H9 (cell line): ENCODE measurements at regions not wholly inside any gene's neighbourhood (a gene's known extent, or its start where the extent isn't known, plus 50 kb on each side); places are given as distances from the start of the nearest gene placed in this dataset.

Source experiments
- DNase-seq: peaks from one replicate; pipeline ENCODE4 v3.0.0-alpha.2; 2017
- H2AFZ ChIP-seq: one replicate; pipeline ENCODE4 v1.6.1; 2013; ENCODE audit warnings: mild to moderate bottlenecking, low read length, control low read depth, moderate library complexity
- H2AK5ac ChIP-seq: 2 replicates; pipeline ENCODE4 v1.6.1; 2013; ENCODE audit warnings: low read length, control low read depth, mixed read lengths; ENCODE audit not compliant: insufficient read length
- H2BK120ac ChIP-seq: one replicate; pipeline ENCODE4 v1.6.1; 2013; ENCODE audit warnings: low read depth, mild to moderate bottlenecking, low read length, control low read depth, inconsistent platforms; ENCODE audit not compliant: poor library complexity, severe bottlenecking
- H2BK12ac ChIP-seq: 2 replicates; pipeline ENCODE4 v1.6.1; 2013; ENCODE audit warnings: low read length, control low read depth, mixed read lengths, low read depth; ENCODE audit not compliant: insufficient read length
- H2BK15ac ChIP-seq: 2 replicates; pipeline ENCODE4 v1.6.1; 2013; ENCODE audit warnings: low read depth, low read length, control low read depth
- H2BK20ac ChIP-seq: one replicate; pipeline ENCODE4 v1.6.1; 2013; ENCODE audit warnings: low read depth, mild to moderate bottlenecking, low read length, control low read depth, inconsistent platforms; ENCODE audit not compliant: poor library complexity, severe bottlenecking
- H2BK5ac ChIP-seq: 2 replicates; pipeline ENCODE4 v1.6.1; 2013; ENCODE audit warnings: low read length, control low read depth, mixed read lengths; ENCODE audit not compliant: insufficient read length
- H3K14ac ChIP-seq: 2 replicates; pipeline ENCODE4 v1.6.1; 2013; ENCODE audit warnings: low read length, control low read depth; ENCODE audit not compliant: insufficient read depth
- H3K18ac ChIP-seq: 2 replicates; pipeline ENCODE4 v1.6.1; 2013; ENCODE audit warnings: low read depth, mild to moderate bottlenecking, mixed read lengths, low read length, control low read depth; ENCODE audit not compliant: insufficient read length
- H3K23ac ChIP-seq: 2 replicates; pipeline ENCODE4 v1.6.1; 2013; ENCODE audit warnings: low read length, control low read depth, mixed read lengths, low read depth; ENCODE audit not compliant: insufficient read length
- H3K23me2 ChIP-seq: 2 replicates; pipeline ENCODE4 v1.6.1; 2013; ENCODE audit warnings: low read depth, mild to moderate bottlenecking, mixed read lengths, low read length, control low read depth; ENCODE audit not compliant: insufficient read length, poor library complexity, severe bottlenecking
- H3K27ac ChIP-seq: 2 replicates; pipeline ENCODE4 v1.5.1; 2013; ENCODE audit warnings: low read length, control low read depth, mixed read lengths, low read depth; ENCODE audit not compliant: insufficient read length
- H3K27me3 ChIP-seq: 2 replicates; pipeline ENCODE4 v1.6.1; 2013; ENCODE audit warnings: low read length, control low read depth, inconsistent platforms; ENCODE audit not compliant: insufficient read depth
- H3K4ac ChIP-seq: 2 replicates; pipeline ENCODE4 v1.6.1; 2013; ENCODE audit warnings: low read depth, mild to moderate bottlenecking, control low read depth, inconsistent platforms, low read length, moderate library complexity
- H3K4me1 ChIP-seq: 2 replicates; pipeline ENCODE4 v1.6.1; 2013; ENCODE audit warnings: low read length, control low read depth, inconsistent platforms; ENCODE audit not compliant: insufficient read depth
- H3K4me2 ChIP-seq: 2 replicates; pipeline ENCODE4 v1.6.1; 2013; ENCODE audit warnings: low read length, control low read depth, mixed read lengths; ENCODE audit not compliant: insufficient read length, insufficient read depth
- H3K56ac ChIP-seq: 2 replicates; pipeline ENCODE4 v1.6.1; 2013; ENCODE audit warnings: low read depth, mild to moderate bottlenecking, mixed read lengths, low read length, control low read depth; ENCODE audit not compliant: insufficient read length
- H3K79me1 ChIP-seq: 2 replicates; pipeline ENCODE4 v1.6.1; 2013; ENCODE audit warnings: low read depth, mild to moderate bottlenecking, moderate library complexity, low read length, control low read depth, inconsistent platforms; ENCODE audit not compliant: insufficient read depth, poor library complexity, severe bottlenecking
- H3K79me2 ChIP-seq: 2 replicates; pipeline ENCODE4 v1.6.1; 2013; ENCODE audit warnings: low read length, control low read depth, inconsistent platforms; ENCODE audit not compliant: insufficient read depth
- H3K9ac ChIP-seq: 2 replicates; pipeline ENCODE4 v1.6.1; 2013; ENCODE audit warnings: low read length, control low read depth, mixed read lengths; ENCODE audit not compliant: insufficient read length; ENCODE audit errors: extremely low read depth
- H3K9me3 ChIP-seq: one replicate; pipeline ENCODE4 v1.6.1; 2013; ENCODE audit warnings: low read depth, low read length, inconsistent platforms; ENCODE audit not compliant: control insufficient read depth
- H3T11ph ChIP-seq: one replicate; pipeline ENCODE4 v1.6.1; 2013; ENCODE audit warnings: mild to moderate bottlenecking, low read length, control low read depth, inconsistent platforms
- H4K20me1 ChIP-seq: one replicate; pipeline ENCODE4 v1.6.1; 2013; ENCODE audit not compliant: control insufficient read depth, insufficient read length, insufficient read depth
- H4K5ac ChIP-seq: 2 replicates; pipeline ENCODE4 v1.6.1; 2013; ENCODE audit warnings: low read depth, mild to moderate bottlenecking, mixed read lengths, low read length, control low read depth; ENCODE audit not compliant: insufficient read length
- H4K8ac ChIP-seq: replicated peaks from 2 replicates; pipeline ENCODE4 v1.6.1; 2013; ENCODE audit warnings: low read length, control low read depth, mixed read lengths, low read depth; ENCODE audit not compliant: insufficient read length
- H4K91ac ChIP-seq: 2 replicates; pipeline ENCODE4 v1.6.1; 2013; ENCODE audit warnings: low read depth, mild to moderate bottlenecking, moderate library complexity, mixed read lengths, low read length, control low read depth; ENCODE audit not compliant: insufficient read length
- H3K27ac Mint-ChIP-seq, 3 experiments: 2 replicates in 2 of 3; 3 replicates in 1 of 3; pipeline ENCODE4 v1.8.0; 2020 to 2021; ENCODE audit warnings: mixed read lengths in 3 of 3, mild to moderate bottlenecking in 1 of 3, moderate library complexity in 1 of 3
- H3K27me3 Mint-ChIP-seq: 2 replicates; pipeline ENCODE4 v1.8.0; 2021; ENCODE audit warnings: low read depth, mild to moderate bottlenecking, moderate library complexity, mixed read lengths
- H3K36me3 Mint-ChIP-seq, 3 experiments: 2 replicates in 2 of 3; 3 replicates in 1 of 3; pipeline ENCODE4 v1.8.0; 2020 to 2021; ENCODE audit warnings: low read depth in 3 of 3, mixed read lengths in 3 of 3; ENCODE audit not compliant: insufficient read depth in 1 of 3
- H3K4me1 Mint-ChIP-seq, 2 experiments: 2 replicates each; pipeline ENCODE4 v1.8.0; 2020; ENCODE audit warnings: mixed read lengths in 2 of 2
- H3K4me3 Mint-ChIP-seq, 2 experiments: 2 replicates in 1 of 2; 3 replicates in 1 of 2; pipeline ENCODE4 v1.8.0; 2020 to 2021; ENCODE audit warnings: mild to moderate bottlenecking in 2 of 2, mixed read lengths in 2 of 2, moderate library complexity in 1 of 2
- H3K9me3 Mint-ChIP-seq, 2 experiments: 2 replicates in 1 of 2; 3 replicates in 1 of 2; pipeline ENCODE4 v1.8.0; 2020; ENCODE audit warnings: mild to moderate bottlenecking in 2 of 2, mixed read lengths in 2 of 2, moderate library complexity in 1 of 2
- CTCF ChIP-seq: fragments of 200-600 bp; sonication (generic); conservative IDR thresholded peaks from 3 replicates; pipeline ENCODE4 v1.8.0; 2021; ENCODE audit warnings: antibody characterized with exemption, mild to moderate bottlenecking
- WGBS: extraction: QIAGEN DNeasy Blood & Tissue Kit; methylation state at CpG from one replicate; pipeline ENCODE4 v1.1.7; 2013; ENCODE audit warnings: missing lambda C conversion rate, low lambda C conversion rate, mixed read lengths; ENCODE audit not compliant: insufficient read length; ENCODE audit errors: extremely low coverage; 5-methylcytosine and 5-hydroxymethylcytosine counted together

GRCh38 chr4:53680168-53680567 lies 88.9 kb upstream of the LNX1 start:
- no peak overlapping the region for H3K4ac ChIP-seq
- TF ChIP-seq CTCF = no peak
- no peaks in the 10 kb centered on the region for H3K27me3 ChIP-seq
- no peak overlapping the region for H3K4me3 Mint-ChIP-seq
- H3K4me2 ChIP-seq = no peak overlapping the region
- H2BK15ac ChIP-seq = no peak overlapping the region
- H3K27ac Mint-ChIP-seq = no peak overlapping the region
- H3K23ac ChIP-seq = no peak overlapping the region
- H3K14ac ChIP-seq = no peak overlapping the region
- H3K27ac ChIP-seq = no peak overlapping the region
- no CpG with 5 or more reads among the region's 2 CpGs for WGBS
- H2BK12ac ChIP-seq = no peak overlapping the region
- H4K5ac ChIP-seq = no peak overlapping the region
- H4K20me1 ChIP-seq = no peaks in the 10 kb centered on the region
- no peak overlapping the region for H3K18ac ChIP-seq
- peaks cover 13% of the 10 kb centered on the region for H3K27me3 Mint-ChIP-seq
- H2AK5ac ChIP-seq = no peak overlapping the region
- H2BK5ac ChIP-seq = no peak overlapping the region
- H4K8ac ChIP-seq = no peak overlapping the region
- no peak overlapping the region for H2BK20ac ChIP-seq
- H2AFZ ChIP-seq = no peak overlapping the region
- H3K23me2 ChIP-seq = no peaks in the 10 kb centered on the region
- no peak overlapping the region for H3K56ac ChIP-seq
- H3K9ac ChIP-seq = no peak overlapping the region
- no peak for DNase-seq
- no peaks in the 10 kb centered on the region for H3K9me3 ChIP-seq
- H2BK120ac ChIP-seq = no peak overlapping the region
- H4K91ac ChIP-seq = no peak overlapping the region
- H3K4me1 Mint-ChIP-seq = no peaks in the 10 kb centered on the region
- no peaks in the 10 kb centered on the region for H3K4me1 ChIP-seq
- H3K79me2 ChIP-seq = no peaks in the 10 kb centered on the region
- H3K36me3 Mint-ChIP-seq = no peaks in the 10 kb centered on the region; a peak in 1 of 7 replicates
- no peaks in the 10 kb centered on the region for H3K9me3 Mint-ChIP-seq
- H3T11ph ChIP-seq = no peak overlapping the region
- no peaks in the 10 kb centered on the region for H3K79me1 ChIP-seq
